Astrocyte (in vitro differentiated cells and primary cell): ENCODE measurements at regions not wholly inside any gene's neighbourhood (a gene's known extent, or its start where the extent isn't known, plus 50 kb on each side); places are given as distances from the start of the nearest gene placed in this dataset.

Experiments used
- CTCF ChIP-seq: IDR thresholded peaks from 2 replicates; pipeline ENCODE4 v1.5.1; 2011; ENCODE audit warnings: low read depth, mild to moderate bottlenecking, inconsistent platforms, low read length, moderate library complexity; ENCODE audit not compliant: insufficient read depth
- EZH2 ChIP-seq: IDR thresholded peaks from 2 replicates; pipeline ENCODE4 v1.6.1; 2012; ENCODE audit warnings: mild to moderate bottlenecking, low read length, inconsistent platforms; ENCODE audit not compliant: insufficient read depth

GRCh38 chr16:5605404-5605803 lies 507.8 kb upstream of the EEF2KMT start:
- no peak for TF ChIP-seq EZH2
- no peak for TF ChIP-seq CTCF
